ENCODE measurements at regions not wholly inside any gene's neighbourhood (a gene's known extent, or its start where the extent isn't known, plus 50 kb on each side); places are given as distances from the start of the nearest gene placed in this dataset.

GRCh38 chr2:104432401-104432800 is 421.5 kb upstream of the POU3F3 start:
- TF ChIP-seq ZNF703 (CRISPR knock-in tag; IDR thresholded peaks at IDR 0.05; ENCODE audit: borderline replicate concordance) (no peak), POLR2A (IDR thresholded peaks at IDR 0.05; ENCODE audit: insufficient read depth in 1 of 2, low read depth in 2 of 2, low read length in 2 of 2) (no peak), NFATC3 (CRISPR knock-in tag; IDR thresholded peaks at IDR 0.05) (no peak), ZNF792 (CRISPR knock-in tag; IDR thresholded peaks at IDR 0.05) (no peak), FOXM1 (CRISPR knock-in tag; IDR thresholded peaks at IDR 0.05) (no peak), YEATS2 (CRISPR knock-in tag; IDR thresholded peaks at IDR 0.05; ENCODE audit: borderline replicate concordance) (no peak), PBX2 (CRISPR knock-in tag; IDR thresholded peaks at IDR 0.05) (no peak), ZKSCAN5 (CRISPR knock-in tag; IDR thresholded peaks at IDR 0.05) (no peak), PBX3 (CRISPR knock-in tag; IDR thresholded peaks at IDR 0.05; ENCODE audit: borderline replicate concordance) (no peak), CTCF (CRISPR knock-in tag; IDR thresholded peaks at IDR 0.05) (no peak), PHF21A (CRISPR knock-in tag; IDR thresholded peaks at IDR 0.05) (no peak), MIER3 (CRISPR knock-in tag; IDR thresholded peaks at IDR 0.05; ENCODE audit: borderline replicate concordance) (no peak), TBL1XR1 (IDR thresholded peaks at IDR 0.05; ENCODE audit: borderline replicate concordance, low read length, partially characterized antibody) (no peak)
- TF ChIP-seq, protein P1, sequence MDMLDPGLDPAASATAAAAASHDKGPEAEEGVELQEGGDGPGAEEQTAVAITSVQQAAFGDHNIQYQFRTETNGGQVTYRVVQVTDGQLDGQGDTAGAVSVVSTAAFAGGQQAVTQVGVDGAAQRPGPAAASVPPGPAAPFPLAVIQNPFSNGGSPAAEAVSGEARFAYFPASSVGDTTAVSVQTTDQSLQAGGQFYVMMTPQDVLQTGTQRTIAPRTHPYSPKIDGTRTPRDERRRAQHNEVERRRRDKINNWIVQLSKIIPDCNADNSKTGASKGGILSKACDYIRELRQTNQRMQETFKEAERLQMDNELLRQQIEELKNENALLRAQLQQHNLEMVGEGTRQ (IDR thresholded peaks at IDR 0.05; ENCODE audit: low read depth, low read length) = no peak
- TF ChIP-seq, protein P1 (CRISPR knock-in tag; IDR thresholded peaks at IDR 0.05; ENCODE audit: borderline replicate concordance) = no peak

Data from HepG2 (cell line).